ENCODE measurements at regions not wholly inside any gene's neighbourhood (a gene's known extent, or its start where the extent isn't known, plus 50 kb on each side); places are given as distances from the start of the nearest gene placed in this dataset.

GRCh38 chr1:67627906-67628305, 57.1 kb upstream of the GADD45A start:
- no peak for TF ChIP-seq CTCF (IDR thresholded peaks at IDR 0.05)
- no peak for TF ChIP-seq POLR2A (IDR thresholded peaks at IDR 0.05)

Data from heart left ventricle (tissue), 13 donors.